HepG2 (cell line): ENCODE measurements at regions not wholly inside any gene's neighbourhood (a gene's known extent, or its start where the extent isn't known, plus 50 kb on each side); places are given as distances from the start of the nearest gene placed in this dataset.

Source experiments
- ATAC-seq: fragments of 200-7000 bp; cut with Tn5 transposase; 3 replicates; pipeline ENCODE4 v1.9.1; 2020; ENCODE audit warnings: mild to moderate bottlenecking, moderate library complexity
- BruUV-seq: library from RNA; stranded (reverse); fragments of 400-500 nt; replicated peaks from 2 replicates; lab custom pipeline; 2021; lab: Mats Ljungman, UMichigan
- CTCF ChIA-PET: fragments of 300-600 bp; formaldehyde crosslinking; extraction: SDS; loops from one replicate; lab custom pipeline; 2021; ENCODE audit warnings: low total read pairs, inconsistent platforms, low intra/inter-chr PET ratio; lab: Yijun Ruan, JAX
- POLR2A ChIA-PET: fragments of 350-600 bp; sonication (Branson Sonifier 250); formaldehyde crosslinking; loops from one replicate; lab custom pipeline; 2020; ENCODE audit warnings: antibody characterized with exemption, inconsistent platforms; lab: Yijun Ruan, JAX
- DNase-seq: peaks from one replicate; pipeline ENCODE4 v3.0.0-alpha.2; 2015; ENCODE audit warnings: low spot score
- FAIRE-seq: peaks from 3 replicates; lab custom pipeline; 2011; peaks lifted over from hg19 to GRCh38; lab: Jason Lieb, UNC
- H2AFZ ChIP-seq: one replicate; pipeline ENCODE4 v1.6.1; 2011; ENCODE audit warnings: low read length, inconsistent platforms
- H3K27ac ChIP-seq: fragments of 300-600 bp; 3 replicates; pipeline ENCODE4 v1.8.0; 2011; ENCODE audit warnings: mixed run types, mild to moderate bottlenecking, mixed read lengths, low read length, inconsistent platforms; ENCODE audit not compliant: insufficient read depth; ENCODE audit errors: extremely low read length
- H3K27me3 ChIP-seq, 2 experiments: fragments of 200-600 bp in 1 of 2; 2 replicates in 1 of 2; 3 replicates in 1 of 2; pipeline versions ENCODE4 v1.6.0 to v1.8.0; 2011; ENCODE audit warnings: low read length in 2 of 2, mild to moderate bottlenecking in 2 of 2, moderate library complexity in 2 of 2, inconsistent platforms in 1 of 2; ENCODE audit not compliant: insufficient read depth in 2 of 2, control insufficient read depth in 1 of 2
- H3K36me3 ChIP-seq, 2 experiments: fragments of 200-600 bp in 1 of 2; replicated peaks in 1 of 2; 2 replicates in 1 of 2; 3 replicates in 1 of 2; pipeline versions ENCODE4 v1.5.1 to v1.8.0; 2011; ENCODE audit warnings: low read length in 2 of 2, inconsistent platforms in 1 of 2; ENCODE audit not compliant: insufficient read depth in 2 of 2, control insufficient read depth in 1 of 2
- H3K4me1 ChIP-seq: 2 replicates; pipeline ENCODE4 v1.5.1; 2012; ENCODE audit warnings: low read length, inconsistent platforms; ENCODE audit not compliant: insufficient read depth
- H3K4me2 ChIP-seq: 2 replicates; pipeline ENCODE4 v1.6.0; 2011; ENCODE audit warnings: low read depth, low read length, inconsistent platforms
- H3K4me3 ChIP-seq, 3 experiments: fragments of 200-600 bp in 1 of 3; sonication (generic), shearing (Covaris generic) in 1 of 3; replicated peaks in 1 of 3; 2 replicates each; pipeline ENCODE4 v1.5.1; 2011 to 2016; ENCODE audit warnings: low read length in 3 of 3, inconsistent platforms in 2 of 3, low read depth in 2 of 3, mild to moderate bottlenecking in 2 of 3, control low read depth in 1 of 3, mixed read lengths in 1 of 3; ENCODE audit not compliant: insufficient read depth in 1 of 3
- H3K79me2 ChIP-seq: one replicate; pipeline ENCODE4 v1.6.1; 2011; ENCODE audit warnings: low read length, inconsistent platforms; ENCODE audit not compliant: insufficient read depth
- H3K9ac ChIP-seq: 2 replicates; pipeline ENCODE4 v1.6.0; 2011; ENCODE audit warnings: mild to moderate bottlenecking, low read depth, low read length, inconsistent platforms; ENCODE audit not compliant: insufficient read depth
- H3K9me3 ChIP-seq: 2 replicates; pipeline ENCODE4 v1.5.1; 2012; ENCODE audit warnings: mild to moderate bottlenecking, low read length
- H4K20me1 ChIP-seq: 2 replicates; pipeline ENCODE4 v1.6.0; 2011; ENCODE audit warnings: inconsistent platforms, mild to moderate bottlenecking, low read length, moderate library complexity; ENCODE audit not compliant: insufficient read depth
- CBFB ChIP-seq: sonication (generic); formaldehyde crosslinking; IDR thresholded peaks from 2 replicates; pipeline ENCODE4 v1.4.0; 2020; ENCODE audit warnings: missing genetic modification reagents
- CHCHD3 ChIP-seq: sonication (generic); formaldehyde crosslinking; IDR thresholded peaks from 2 replicates; pipeline ENCODE4 v1.8.0; 2022; ENCODE audit warnings: mild to moderate bottlenecking, missing genetic modification reagents, moderate library complexity
- CHD2 ChIP-seq: IDR thresholded peaks from 2 replicates; pipeline ENCODE4 v1.6.1; 2011; ENCODE audit warnings: low read depth, low read length, improper control_type of control experiment
- HDAC6 ChIP-seq: fragments of 200-600 bp; sonication (generic); IDR thresholded peaks from 2 replicates; pipeline ENCODE4 v1.7.0; 2017; ENCODE audit warnings: mild to moderate bottlenecking, antibody characterized with exemption, low read length, low read depth
- HHEX ChIP-seq: IDR thresholded peaks from 2 replicates; pipeline ENCODE4 v1.6.1; 2016; ENCODE audit warnings: control low read depth
- NFE2L1 ChIP-seq: sonication (generic); formaldehyde crosslinking; IDR thresholded peaks from 2 replicates; pipeline ENCODE4 v1.4.0; 2020; ENCODE audit warnings: missing genetic modification reagents, mild to moderate bottlenecking, borderline replicate concordance
- SALL2 ChIP-seq: sonication (generic); formaldehyde crosslinking; IDR thresholded peaks from 2 replicates; pipeline ENCODE4 v1.8.1; 2023; ENCODE audit warnings: mild to moderate bottlenecking, missing genetic modification reagents, inconsistent platforms
- TOE1 ChIP-seq: sonication (generic); formaldehyde crosslinking; IDR thresholded peaks from 2 replicates; pipeline ENCODE4 v1.4.0; 2020; ENCODE audit warnings: mild to moderate bottlenecking, missing genetic modification reagents
- ZNF460 ChIP-seq: sonication (generic); formaldehyde crosslinking; IDR thresholded peaks from 2 replicates; pipeline ENCODE4 v1.5.1; 2020; ENCODE audit warnings: missing genetic modification reagents, mild to moderate bottlenecking, borderline replicate concordance
- ZNF577 ChIP-seq: sonication (generic); formaldehyde crosslinking; IDR thresholded peaks from 2 replicates; pipeline ENCODE4 v1.4.0; 2020; ENCODE audit warnings: mild to moderate bottlenecking, low read depth, missing genetic modification reagents, borderline replicate concordance
- ZNF614 ChIP-seq: IDR thresholded peaks from 2 replicates; pipeline ENCODE4 v1.6.1; 2018; ENCODE audit warnings: missing biosample characterization, missing genetic modification reagents, inconsistent platforms, borderline replicate concordance
- ZNF709 ChIP-seq: sonication (generic); formaldehyde crosslinking; IDR thresholded peaks from 2 replicates; pipeline ENCODE4 v1.5.0; 2020; ENCODE audit warnings: mild to moderate bottlenecking, missing genetic modification reagents
- ZNF790 ChIP-seq: sonication (generic); formaldehyde crosslinking; IDR thresholded peaks from 2 replicates; pipeline ENCODE4 v1.8.0; 2022; ENCODE audit warnings: missing genetic modification reagents, mild to moderate bottlenecking, borderline replicate concordance
- WGBS: methylation state at CpG from one replicate; pipeline ENCODE4 v1.1.6; 2017; ENCODE audit warnings: low lambda C conversion rate; 5-methylcytosine and 5-hydroxymethylcytosine counted together
- in situ Hi-C: cut with HindIII; loops from 2 replicates; pipeline ENCODE4 v1.10.0; 2017; ENCODE audit warnings: low pct_unique_long_range_greater_than_20kb; ENCODE audit not compliant: extremely low pct_ligation_motif_present
- intact Hi-C: fragments of 100-400 bp; cut with micrococcal nuclease; formaldehyde crosslinking; loops from one replicate; pipeline ENCODE4 v1.10.0; 2022; ENCODE audit not compliant: unreplicated experiment
- TF ChIP-seq, protein P1 (sequence below): sonication (generic); formaldehyde crosslinking; IDR thresholded peaks from 2 replicates; pipeline ENCODE4 v1.5.0; 2020; ENCODE audit warnings: missing genetic modification reagents
- TF ChIP-seq, protein P2 (sequence below): sonication (generic); formaldehyde crosslinking; conservative IDR thresholded peaks from 2 replicates; pipeline ENCODE4 v1.4.0; 2020; ENCODE audit warnings: mild to moderate bottlenecking, missing genetic modification reagents, moderate library complexity

GRCh38 chr3:103048068-103048722 lies 613.4 kb downstream of the ZPLD1 start:
- Histone ChIP-seq H3K27me3 (no peaks in the 10 kb centered on the region), H3K79me2 (no peaks in the 10 kb centered on the region), H3K4me2 (no peak overlapping the region), H3K27ac (no peak overlapping the region), H3K9ac (no peak overlapping the region), H3K4me3 (no peak overlapping the region), H3K36me3 (no peaks in the 10 kb centered on the region), H3K9me3 (peaks cover 12% of the 10 kb centered on the region), H3K4me1 (no peaks in the 10 kb centered on the region), H2AFZ (peak overlapping the region; percentile 47), H4K20me1 (no peaks in the 10 kb centered on the region)
- 44% methylated on average over 5 of the region's 5 CpGs for WGBS
- in situ Hi-C loops: no loop called here
- BruUV-seq: no TSS peak
- intact Hi-C loops: no loop called here
- FAIRE-seq (no peak), ATAC-seq (no peak), DNase-seq (no peak)
- TF ChIP-seq CHD2 (no peak), CHCHD3 (CRISPR knock-in tag) (no peak), ZNF460 (no peak), CBFB (no peak)
- TF ChIP-seq, protein P1, sequence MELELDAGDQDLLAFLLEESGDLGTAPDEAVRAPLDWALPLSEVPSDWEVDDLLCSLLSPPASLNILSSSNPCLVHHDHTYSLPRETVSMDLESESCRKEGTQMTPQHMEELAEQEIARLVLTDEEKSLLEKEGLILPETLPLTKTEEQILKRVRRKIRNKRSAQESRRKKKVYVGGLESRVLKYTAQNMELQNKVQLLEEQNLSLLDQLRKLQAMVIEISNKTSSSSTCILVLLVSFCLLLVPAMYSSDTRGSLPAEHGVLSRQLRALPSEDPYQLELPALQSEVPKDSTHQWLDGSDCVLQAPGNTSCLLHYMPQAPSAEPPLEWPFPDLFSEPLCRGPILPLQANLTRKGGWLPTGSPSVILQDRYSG (CRISPR knock-in tag): no peak
- CTCF ChIA-PET: no interaction called here
- POLR2A ChIA-PET: no interaction called here

GRCh38 chr3:103052236-103052830 lies 617.5 kb downstream of the ZPLD1 start:
- no peak overlapping the region for H3K27ac ChIP-seq
- H3K27me3 ChIP-seq: no peaks in the 10 kb centered on the region
- DNase-seq: no peak
- H4K20me1 ChIP-seq: no peaks in the 10 kb centered on the region
- ChIA-PET POLR2A (no interaction called here), CTCF (no interaction called here)
- ATAC-seq: no peak
- 5% methylated on average over 1 of the region's 1 CpG for WGBS
- intact Hi-C loops: no loop called here
- no peak overlapping the region for H3K9ac ChIP-seq
- no peaks in the 10 kb centered on the region for H3K36me3 ChIP-seq
- no peaks in the 10 kb centered on the region for H3K4me1 ChIP-seq
- H3K9me3 ChIP-seq: peaks cover 34% of the 10 kb centered on the region
- no TSS peak for BruUV-seq
- in situ Hi-C loops: no loop called here
- H3K4me2 ChIP-seq: no peak overlapping the region
- no peak overlapping the region for H2AFZ ChIP-seq
- no peak overlapping the region for H3K4me3 ChIP-seq
- no peaks in the 10 kb centered on the region for H3K79me2 ChIP-seq
- no peak for FAIRE-seq
- no peak for TF ChIP-seq TOE1
- TF ChIP-seq ZNF790: no peak
- TF ChIP-seq HHEX (CRISPR knock-in tag): no peak
- no peak for TF ChIP-seq SALL2
- TF ChIP-seq HDAC6: no peak
- TF ChIP-seq ZNF709 (CRISPR knock-in tag): no peak
- TF ChIP-seq, protein P2, sequence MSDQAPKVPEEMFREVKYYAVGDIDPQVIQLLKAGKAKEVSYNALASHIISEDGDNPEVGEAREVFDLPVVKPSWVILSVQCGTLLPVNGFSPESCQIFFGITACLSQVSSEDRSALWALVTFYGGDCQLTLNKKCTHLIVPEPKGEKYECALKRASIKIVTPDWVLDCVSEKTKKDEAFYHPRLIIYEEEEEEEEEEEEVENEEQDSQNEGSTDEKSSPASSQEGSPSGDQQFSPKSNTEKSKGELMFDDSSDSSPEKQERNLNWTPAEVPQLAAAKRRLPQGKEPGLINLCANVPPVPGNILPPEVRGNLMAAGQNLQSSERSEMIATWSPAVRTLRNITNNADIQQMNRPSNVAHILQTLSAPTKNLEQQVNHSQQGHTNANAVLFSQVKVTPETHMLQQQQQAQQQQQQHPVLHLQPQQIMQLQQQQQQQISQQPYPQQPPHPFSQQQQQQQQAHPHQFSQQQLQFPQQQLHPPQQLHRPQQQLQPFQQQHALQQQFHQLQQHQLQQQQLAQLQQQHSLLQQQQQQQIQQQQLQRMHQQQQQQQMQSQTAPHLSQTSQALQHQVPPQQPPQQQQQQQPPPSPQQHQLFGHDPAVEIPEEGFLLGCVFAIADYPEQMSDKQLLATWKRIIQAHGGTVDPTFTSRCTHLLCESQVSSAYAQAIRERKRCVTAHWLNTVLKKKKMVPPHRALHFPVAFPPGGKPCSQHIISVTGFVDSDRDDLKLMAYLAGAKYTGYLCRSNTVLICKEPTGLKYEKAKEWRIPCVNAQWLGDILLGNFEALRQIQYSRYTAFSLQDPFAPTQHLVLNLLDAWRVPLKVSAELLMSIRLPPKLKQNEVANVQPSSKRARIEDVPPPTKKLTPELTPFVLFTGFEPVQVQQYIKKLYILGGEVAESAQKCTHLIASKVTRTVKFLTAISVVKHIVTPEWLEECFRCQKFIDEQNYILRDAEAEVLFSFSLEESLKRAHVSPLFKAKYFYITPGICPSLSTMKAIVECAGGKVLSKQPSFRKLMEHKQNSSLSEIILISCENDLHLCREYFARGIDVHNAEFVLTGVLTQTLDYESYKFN (CRISPR knock-in tag): no peak
- TF ChIP-seq NFE2L1 (CRISPR knock-in tag): no peak
- no peak for TF ChIP-seq ZNF577 (CRISPR knock-in tag)
- no peak for TF ChIP-seq ZNF614 (CRISPR knock-in tag)
